DND-41 (cell line): ENCODE measurements at regions not wholly inside any gene's neighbourhood (a gene's known extent, or its start where the extent isn't known, plus 50 kb on each side); places are given as distances from the start of the nearest gene placed in this dataset.

Source experiments
- ATAC-seq: fragments of 200-7000 bp; cut with Tn5 transposase; 3 replicates; pipeline ENCODE4 v1.9.1; 2021; ENCODE audit warnings: low read depth; ENCODE audit not compliant: insufficient read depth
- DNase-seq: peaks from one replicate; pipeline ENCODE4 v3.0.0-alpha.2; 2020
- H2AFZ ChIP-seq: 2 replicates; pipeline ENCODE4 v1.6.0; 2012; ENCODE audit warnings: low read depth, low read length
- H3K27ac ChIP-seq: 2 replicates; pipeline ENCODE4 v1.5.1; 2012; ENCODE audit warnings: low read length, inconsistent platforms
- H3K27me3 ChIP-seq: fragments of 200-600 bp; sonication (generic); 2 replicates; pipeline ENCODE4 v1.6.0; 2012; ENCODE audit warnings: low read length, mild to moderate bottlenecking, inconsistent platforms; ENCODE audit not compliant: insufficient read depth, poor library complexity
- H3K36me3 ChIP-seq: 2 replicates; pipeline ENCODE4 v1.5.1; 2012; ENCODE audit warnings: low read length, inconsistent platforms; ENCODE audit not compliant: insufficient read depth
- H3K4me1 ChIP-seq: 2 replicates; pipeline ENCODE4 v1.5.1; 2012; ENCODE audit warnings: mild to moderate bottlenecking, low read length; ENCODE audit not compliant: insufficient read depth
- H3K4me2 ChIP-seq: 2 replicates; pipeline ENCODE4 v1.6.0; 2012; ENCODE audit warnings: mild to moderate bottlenecking, moderate library complexity, low read length, inconsistent platforms; ENCODE audit not compliant: insufficient read depth
- H3K4me3 ChIP-seq, 2 experiments: fragments of 200-600 bp in 1 of 2; shearing (Covaris generic) in 1 of 2; 2 replicates each; pipeline ENCODE4 v1.5.1; 2012 to 2016; ENCODE audit warnings: inconsistent platforms in 2 of 2, low read length in 2 of 2, mild to moderate bottlenecking in 2 of 2, low read depth in 1 of 2, moderate library complexity in 1 of 2
- H3K79me2 ChIP-seq: 2 replicates; pipeline ENCODE4 v1.6.0; 2012; ENCODE audit warnings: low read length, inconsistent platforms; ENCODE audit not compliant: insufficient read depth
- H3K9ac ChIP-seq: 2 replicates; pipeline ENCODE4 v1.6.0; 2012; ENCODE audit warnings: low read depth, mild to moderate bottlenecking, inconsistent platforms, low read length, moderate library complexity
- H3K9me3 ChIP-seq: 2 replicates; pipeline ENCODE4 v1.5.1; 2012; ENCODE audit warnings: low read length, moderate library complexity, mild to moderate bottlenecking, inconsistent platforms; ENCODE audit not compliant: insufficient read depth, severe bottlenecking
- H4K20me1 ChIP-seq: 2 replicates; pipeline ENCODE4 v1.6.0; 2012; ENCODE audit warnings: low read length; ENCODE audit not compliant: insufficient read depth
- CTCF ChIP-seq: IDR thresholded peaks from 2 replicates; pipeline ENCODE4 v1.5.1; 2012; ENCODE audit warnings: borderline replicate concordance, low read length, moderate library complexity, mild to moderate bottlenecking; ENCODE audit not compliant: poor library complexity, severe bottlenecking; ENCODE audit errors: extremely low read depth
- EZH2 ChIP-seq: IDR thresholded peaks from 3 replicates; pipeline ENCODE4 v1.6.1; 2012; ENCODE audit warnings: borderline replicate concordance, low read depth, mild to moderate bottlenecking, moderate library complexity, low read length, inconsistent platforms; ENCODE audit not compliant: severe bottlenecking

- H3K4me1 ChIP-seq, result no peaks in the 10 kb centered on the region
- TF ChIP-seq EZH2 (no peak), CTCF (no peak)
- H3K9ac ChIP-seq, result no peak overlapping the region
- H3K4me2 ChIP-seq, result no peak overlapping the region
- no peaks in the 10 kb centered on the region for H3K36me3 ChIP-seq
- no peak for ATAC-seq
- DNase-seq, result no peak
- no peaks in the 10 kb centered on the region for H3K9me3 ChIP-seq
- no peak overlapping the region for H2AFZ ChIP-seq
- no peaks in the 10 kb centered on the region for H3K79me2 ChIP-seq
- peaks cover 10% of the 10 kb centered on the region for H3K27me3 ChIP-seq
- no peaks in the 10 kb centered on the region for H4K20me1 ChIP-seq
- H3K4me3 ChIP-seq, result no peak overlapping the region
- no peak overlapping the region for H3K27ac ChIP-seq
Measured at GRCh38 chr3:73203101-73203500, 141.6 kb downstream of the EBLN2 start.

DNA sequence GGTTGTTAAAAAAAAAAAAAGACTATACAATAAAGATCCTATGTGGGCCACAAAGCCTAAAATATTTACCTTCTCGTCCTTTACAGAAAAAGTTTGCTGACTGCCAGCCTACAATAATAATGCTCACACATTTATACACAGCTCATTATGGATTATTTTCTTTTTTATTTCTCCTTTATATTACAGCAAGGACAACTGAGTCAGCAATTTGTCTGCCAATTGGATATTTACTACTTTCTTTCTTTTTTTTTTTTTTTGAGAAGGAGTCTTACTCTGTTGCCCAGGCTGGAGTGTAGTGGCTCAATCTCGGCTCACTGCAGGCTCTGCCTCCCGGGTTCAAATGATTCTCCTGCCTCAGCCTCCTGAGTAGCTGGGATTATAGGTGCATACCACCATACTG is 142.2 kb downstream of the EBLN2 start:
- DNase-seq (no peak), ATAC-seq (no peak)
- Histone ChIP-seq H3K79me2 (no peaks in the 10 kb centered on the region), H2AFZ (no peak overlapping the region), H3K27ac (no peak overlapping the region), H3K4me3 (no peak overlapping the region), H3K36me3 (no peaks in the 10 kb centered on the region), H3K9me3 (no peaks in the 10 kb centered on the region), H3K4me1 (no peaks in the 10 kb centered on the region), H3K4me2 (no peak overlapping the region), H4K20me1 (no peaks in the 10 kb centered on the region), H3K27me3 (peaks cover 10% of the 10 kb centered on the region), H3K9ac (no peak overlapping the region)
- TF ChIP-seq EZH2, result no peak
- no peak for TF ChIP-seq CTCF

GRCh38 chr3:73204841-73205240 is 143.4 kb downstream of the EBLN2 start:
- Histone ChIP-seq H2AFZ (no peak overlapping the region), H3K79me2 (no peaks in the 10 kb centered on the region), H3K9ac (no peak overlapping the region), H3K4me1 (no peaks in the 10 kb centered on the region), H3K4me2 (no peak overlapping the region), H3K36me3 (no peaks in the 10 kb centered on the region), H3K4me3 (no peak overlapping the region), H3K9me3 (no peaks in the 10 kb centered on the region), H4K20me1 (no peaks in the 10 kb centered on the region), H3K27me3 (peaks cover 8% of the 10 kb centered on the region), H3K27ac (no peak overlapping the region)
- DNase-seq (no peak), ATAC-seq (no peak)
- TF ChIP-seq EZH2 (no peak), CTCF (no peak)

DNA sequence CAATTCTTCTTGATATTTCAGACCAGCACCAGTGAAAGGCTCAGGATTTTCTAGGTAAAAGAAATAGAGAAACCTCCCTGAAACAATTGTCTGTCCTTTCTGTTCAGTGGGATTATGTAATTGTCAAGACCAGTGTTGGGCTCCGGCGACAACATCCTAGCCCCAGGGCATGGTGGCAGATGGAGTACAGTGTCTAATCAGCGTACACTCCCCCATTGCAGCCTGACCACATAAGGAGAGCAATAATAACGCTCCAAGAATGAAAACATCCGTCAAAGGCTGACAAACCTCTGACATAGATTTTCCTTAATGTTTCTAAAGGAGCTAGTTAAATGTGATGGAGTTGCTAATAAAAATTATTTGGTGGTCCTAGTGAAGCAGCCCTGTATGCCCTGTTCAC is 144.6 kb downstream of the EBLN2 start:
- TF ChIP-seq CTCF (no peak), EZH2 (no peak)
- H3K9ac ChIP-seq, result no peak overlapping the region
- ATAC-seq, result no peak

More for the DNA sequence above, 144.6 kb downstream of the EBLN2 start:
- Histone ChIP-seq H3K79me2 (no peaks in the 10 kb centered on the region), H4K20me1 (no peaks in the 10 kb centered on the region), H3K4me2 (no peak overlapping the region), H3K9me3 (no peaks in the 10 kb centered on the region), H3K4me3 (no peak overlapping the region), H3K36me3 (no peaks in the 10 kb centered on the region), H2AFZ (no peak overlapping the region), H3K4me1 (no peaks in the 10 kb centered on the region), H3K27me3 (peaks cover 8% of the 10 kb centered on the region), H3K27ac (no peak overlapping the region)
- no peak for DNase-seq
